ENCODE measurements at regions not wholly inside any gene's neighbourhood (a gene's known extent, or its start where the extent isn't known, plus 50 kb on each side); places are given as distances from the start of the nearest gene placed in this dataset.
A peak's percentile ranks its signal among the peaks of the same experiment; 100 is the strongest.

DNA sequence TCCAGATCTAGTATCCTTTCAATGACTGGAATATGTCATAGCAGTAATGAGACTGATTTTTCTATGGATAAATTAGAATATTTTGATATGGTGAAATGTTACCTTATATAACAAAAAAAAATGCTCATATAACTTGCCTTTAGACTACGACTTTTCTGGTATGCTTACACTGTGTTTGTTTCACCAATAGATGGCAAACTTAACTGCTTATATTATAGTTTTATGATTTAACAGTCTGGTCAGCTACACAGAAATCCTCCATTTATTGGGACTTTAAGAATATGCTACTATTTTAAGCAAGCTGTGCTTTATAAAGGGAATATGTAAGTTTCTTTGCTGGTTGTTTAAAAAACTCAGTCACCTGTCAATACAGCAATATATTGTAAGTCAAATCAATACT, 205.6 kb downstream of the VGLL3 start:
- Histone ChIP-seq H3K4me2 (ENCODE audit: low read length) (no peak overlapping the region), H3K27ac (ENCODE audit: low read length) (no peak overlapping the region), H3K36me3 (replicated peaks; ENCODE audit: low read depth, low read length) (no peaks in the 10 kb centered on the region), H2AFZ (ENCODE audit: low read depth, low read length) (no peak overlapping the region; the same call in 1 of the 2 replicates), H3K9ac (ENCODE audit: low read length) (no peak overlapping the region), H3K79me2 (ENCODE audit: low read length) (no peaks in the 10 kb centered on the region), H3K4me1 (ENCODE audit: low read length) (peaks cover 8% of the 10 kb centered on the region), H3K4me3 (ENCODE audit: low read length) (no peak overlapping the region), H3K27me3 (ENCODE audit: low read depth, low read length) (no peaks in the 10 kb centered on the region), H3K9me3 (ENCODE audit: insufficient read depth, low read length) (no peaks in the 10 kb centered on the region), H4K20me1 (ENCODE audit: insufficient read depth, low read length) (no peaks in the 10 kb centered on the region)
- no peak for TF ChIP-seq EZH2phosphoT487 (IDR thresholded peaks at IDR 0.05; ENCODE audit: low read depth)
- TF ChIP-seq CTCF (IDR thresholded peaks at IDR 0.05; ENCODE audit: low read depth, low read length) = peak; percentile 57

GRCh38 chr3:86782866-86783265, 208.1 kb downstream of the VGLL3 start:
- Histone ChIP-seq H3K4me2 (ENCODE audit: low read length) (no peak overlapping the region), H3K27me3 (ENCODE audit: low read depth, low read length) (no peaks in the 10 kb centered on the region), H4K20me1 (ENCODE audit: insufficient read depth, low read length) (no peaks in the 10 kb centered on the region), H3K79me2 (ENCODE audit: low read length) (no peaks in the 10 kb centered on the region), H3K4me3 (ENCODE audit: low read length) (no peak overlapping the region), H3K36me3 (replicated peaks; ENCODE audit: low read depth, low read length) (no peaks in the 10 kb centered on the region), H3K9ac (ENCODE audit: low read length) (no peak overlapping the region), H3K9me3 (ENCODE audit: insufficient read depth, low read length) (no peaks in the 10 kb centered on the region), H3K27ac (ENCODE audit: low read length) (no peak overlapping the region), H3K4me1 (ENCODE audit: low read length) (peaks cover 8% of the 10 kb centered on the region), H2AFZ (ENCODE audit: low read depth, low read length) (no peak overlapping the region)
- no peak for TF ChIP-seq EZH2phosphoT487 (IDR thresholded peaks at IDR 0.05; ENCODE audit: low read depth)
- TF ChIP-seq CTCF (IDR thresholded peaks at IDR 0.05; ENCODE audit: low read depth, low read length) = no peak

- no peak overlapping the region for H3K27ac ChIP-seq (ENCODE audit: low read length)
- no peaks in the 10 kb centered on the region for H3K36me3 ChIP-seq (replicated peaks; ENCODE audit: low read depth, low read length)
- no peak overlapping the region for H2AFZ ChIP-seq (ENCODE audit: low read depth, low read length)
- TF ChIP-seq EZH2phosphoT487 (IDR thresholded peaks at IDR 0.05; ENCODE audit: low read depth) = no peak
- no peak for TF ChIP-seq CTCF (IDR thresholded peaks at IDR 0.05; ENCODE audit: low read depth, low read length)
- no peak overlapping the region for H3K9ac ChIP-seq (ENCODE audit: low read length)
- H3K4me1 ChIP-seq (ENCODE audit: low read length) = peaks cover 8% of the 10 kb centered on the region
- H3K4me2 ChIP-seq (ENCODE audit: low read length) = no peak overlapping the region
- no peaks in the 10 kb centered on the region for H4K20me1 ChIP-seq (ENCODE audit: insufficient read depth, low read length)
- H3K27me3 ChIP-seq (ENCODE audit: low read depth, low read length) = no peaks in the 10 kb centered on the region
- H3K9me3 ChIP-seq (ENCODE audit: insufficient read depth, low read length) = no peaks in the 10 kb centered on the region
- no peak overlapping the region for H3K4me3 ChIP-seq (ENCODE audit: low read length)
- no peaks in the 10 kb centered on the region for H3K79me2 ChIP-seq (ENCODE audit: low read length)
These were observed 208.7 kb downstream of the VGLL3 start for GRCh38 chr3:86782286-86782685.

DNA sequence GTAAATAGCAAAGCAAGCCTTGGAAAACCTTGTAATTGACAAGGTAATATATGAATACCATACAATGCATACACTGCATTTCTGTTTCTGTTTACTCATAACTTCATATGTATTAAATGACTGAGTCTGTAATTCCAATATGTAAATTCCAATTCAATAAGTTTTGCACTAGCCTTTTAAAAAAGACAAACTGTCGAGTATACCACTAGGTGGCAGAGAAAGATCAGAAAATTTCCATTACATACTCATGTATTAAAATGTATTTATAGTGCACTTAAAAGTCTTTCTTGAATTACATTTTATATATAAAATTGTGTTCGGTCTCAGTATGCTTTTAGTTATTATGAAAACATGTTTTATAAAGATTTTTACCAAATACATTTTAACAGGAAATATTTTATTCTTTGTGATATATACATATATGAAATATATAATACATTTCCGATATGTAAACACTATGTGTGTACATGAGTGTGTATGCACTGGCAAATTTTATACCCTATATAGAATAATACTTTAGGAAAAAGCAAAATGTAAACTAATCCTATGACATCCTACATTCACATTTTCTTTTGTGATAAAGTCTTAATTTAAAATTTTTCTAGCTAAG, 216.8 kb downstream of the VGLL3 start:
- no peaks in the 10 kb centered on the region for H3K4me1 ChIP-seq (ENCODE audit: low read length)
- TF ChIP-seq EZH2phosphoT487 (IDR thresholded peaks at IDR 0.05; ENCODE audit: low read depth) = no peak
- TF ChIP-seq CTCF (IDR thresholded peaks at IDR 0.05; ENCODE audit: low read depth, low read length) = peak; percentile 78
- no peaks in the 10 kb centered on the region for H4K20me1 ChIP-seq (ENCODE audit: insufficient read depth, low read length)
- H3K79me2 ChIP-seq (ENCODE audit: low read length) = no peaks in the 10 kb centered on the region
- H3K4me3 ChIP-seq (ENCODE audit: low read length) = no peak overlapping the region
- no peak overlapping the region for H3K27ac ChIP-seq (ENCODE audit: low read length)
- H3K9me3 ChIP-seq (ENCODE audit: insufficient read depth, low read length) = no peaks in the 10 kb centered on the region
- H3K9ac ChIP-seq (ENCODE audit: low read length) = no peak overlapping the region
- H3K4me2 ChIP-seq (ENCODE audit: low read length) = no peak overlapping the region
- no peaks in the 10 kb centered on the region for H3K27me3 ChIP-seq (ENCODE audit: low read depth, low read length)
- no peak overlapping the region for H2AFZ ChIP-seq (ENCODE audit: low read depth, low read length)
- no peaks in the 10 kb centered on the region for H3K36me3 ChIP-seq (replicated peaks; ENCODE audit: low read depth, low read length)
